Erythroblast (primary cell): ENCODE measurements at regions not wholly inside any gene's neighbourhood (a gene's known extent, or its start where the extent isn't known, plus 50 kb on each side); places are given as distances from the start of the nearest gene placed in this dataset.

ENCODE experiments used
- GATA1 ChIP-seq: IDR thresholded peaks from 2 replicates; pipeline ENCODE4 v1.6.1; 2011; ENCODE audit warnings: low read depth, mild to moderate bottlenecking, control low read depth, low read length, moderate library complexity
- POLR2A ChIP-seq: IDR thresholded peaks from 2 replicates; pipeline ENCODE4 v1.6.1; 2011; ENCODE audit warnings: mild to moderate bottlenecking, low read length

GRCh38 chr2:212723226-212723625, 184.6 kb upstream of the ERBB4 start:
- TF ChIP-seq POLR2A = no peak
- TF ChIP-seq GATA1 = no peak
